Coronary artery (tissue), 2 donors: ENCODE measurements at regions not wholly inside any gene's neighbourhood (a gene's known extent, or its start where the extent isn't known, plus 50 kb on each side); places are given as distances from the start of the nearest gene placed in this dataset.

Experiments
- DNase-seq: peaks from one replicate; pipeline ENCODE4 v3.0.0-alpha.2; 2017; ENCODE audit warnings: low spot score
- H3K27ac ChIP-seq, 2 donors: fragments of 200-600 bp; sonication (generic); one replicate each; pipeline ENCODE4 v1.5.1; 2016 to 2019
- H3K4me3 ChIP-seq: fragments of 200-600 bp; sonication (generic); 2 replicates; pipeline ENCODE4 v1.5.1; 2016; ENCODE audit warnings: mild to moderate bottlenecking, moderate library complexity
- CTCF ChIP-seq: fragments of 200-600 bp; sonication (generic); IDR thresholded peaks from one replicate; pipeline ENCODE4 v1.5.1; 2019; ENCODE audit warnings: antibody characterized with exemption

GRCh38 chr6:22026164-22026678 is 270.6 kb downstream of the PRL start:
- no peak for DNase-seq
- Histone ChIP-seq H3K27ac (peak overlapping the region; percentile 1 to 22), H3K4me3 (no peak overlapping the region)
- TF ChIP-seq CTCF, result no peak

GRCh38 chr6:22027040-22027725 is 269.7 kb downstream of the PRL start:
- TF ChIP-seq CTCF, result no peak
- no peak for DNase-seq
- H3K27ac ChIP-seq, result no peak overlapping the region

GRCh38 chr6:22028403-22029090 is 268.3 kb downstream of the PRL start:
- peak overlapping the region; percentile 23 to 49 for H3K27ac ChIP-seq
- no peak overlapping the region for H3K4me3 ChIP-seq
- no peak for DNase-seq
- no peak for TF ChIP-seq CTCF

More at GRCh38 chr6:22027040-22027725, 269.7 kb downstream of the PRL start:
- no peak overlapping the region for H3K4me3 ChIP-seq

GRCh38 chr6:22029171-22029570 is 267.7 kb downstream of the PRL start:
- no peak overlapping the region for H3K4me3 ChIP-seq
- peak overlapping the region; percentile 23 to 49 for H3K27ac ChIP-seq
- no peak for DNase-seq
- TF ChIP-seq CTCF, result no peak

GRCh38 chr6:22030730-22031619 is 265.9 kb downstream of the PRL start:
- H3K27ac ChIP-seq, result no peak overlapping the region
- TF ChIP-seq CTCF, result no peak
- DNase-seq, result no peak
- no peak overlapping the region for H3K4me3 ChIP-seq

GRCh38 chr6:22035690-22036089 is 261.1 kb downstream of the PRL start:
- Histone ChIP-seq H3K27ac (no peak overlapping the region), H3K4me3 (no peak overlapping the region)
- TF ChIP-seq CTCF, result no peak
- no peak for DNase-seq
